T-helper 9 cell (primary cell): ENCODE measurements at regions not wholly inside any gene's neighbourhood (a gene's known extent, or its start where the extent isn't known, plus 50 kb on each side); places are given as distances from the start of the nearest gene placed in this dataset.

Source experiments
- DNase-seq: peaks from one replicate; pipeline ENCODE4 v3.0.0-alpha.2; 2020

DNA sequence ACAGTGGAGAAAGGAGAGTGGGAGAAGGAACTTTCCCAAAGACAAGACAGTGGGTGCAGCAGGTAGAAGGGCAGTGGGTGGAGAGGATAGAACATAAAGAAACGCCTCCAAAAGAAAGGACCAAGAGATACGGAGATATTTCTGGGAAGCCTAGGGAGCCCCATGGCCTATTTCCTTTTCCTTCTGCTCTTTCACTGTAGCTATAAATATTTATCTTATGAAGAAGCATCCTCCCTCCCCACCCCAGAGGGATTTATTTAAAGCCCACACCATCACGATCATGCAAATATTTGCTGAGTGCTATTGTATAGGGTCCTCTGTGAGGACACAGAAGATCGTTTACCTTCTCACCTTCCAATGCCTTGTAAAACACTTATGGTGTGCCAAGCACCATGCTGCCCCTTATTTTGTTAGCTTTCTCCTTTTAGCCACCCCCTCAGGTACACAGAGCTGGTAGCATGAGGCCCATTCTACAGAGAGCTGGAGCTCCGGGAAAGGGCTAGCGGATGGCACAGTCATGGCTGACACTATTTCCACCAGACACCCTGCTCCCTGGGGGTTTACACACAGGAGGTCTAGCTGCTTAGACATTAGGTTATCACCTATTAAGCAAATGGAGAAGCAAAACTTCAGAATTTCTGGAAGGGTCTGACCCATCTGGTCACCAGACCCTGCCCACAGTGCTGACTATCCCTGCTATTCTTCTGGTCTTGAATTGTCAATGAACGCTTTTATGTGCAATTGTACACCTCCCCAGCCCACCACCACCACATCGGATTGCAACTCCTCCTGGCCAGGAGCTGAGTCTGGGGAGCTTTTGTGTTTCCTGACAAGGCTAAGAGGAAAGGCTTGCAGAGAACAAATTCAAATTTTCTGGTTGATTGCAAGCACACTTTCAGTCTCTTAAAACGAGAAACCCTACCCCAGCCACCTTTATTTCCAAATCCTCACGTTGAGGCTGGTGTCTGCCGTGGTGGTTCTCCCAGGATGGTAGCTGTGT is 91.8 kb upstream of the KLF7 start:
- no peak for DNase-seq

DNA sequence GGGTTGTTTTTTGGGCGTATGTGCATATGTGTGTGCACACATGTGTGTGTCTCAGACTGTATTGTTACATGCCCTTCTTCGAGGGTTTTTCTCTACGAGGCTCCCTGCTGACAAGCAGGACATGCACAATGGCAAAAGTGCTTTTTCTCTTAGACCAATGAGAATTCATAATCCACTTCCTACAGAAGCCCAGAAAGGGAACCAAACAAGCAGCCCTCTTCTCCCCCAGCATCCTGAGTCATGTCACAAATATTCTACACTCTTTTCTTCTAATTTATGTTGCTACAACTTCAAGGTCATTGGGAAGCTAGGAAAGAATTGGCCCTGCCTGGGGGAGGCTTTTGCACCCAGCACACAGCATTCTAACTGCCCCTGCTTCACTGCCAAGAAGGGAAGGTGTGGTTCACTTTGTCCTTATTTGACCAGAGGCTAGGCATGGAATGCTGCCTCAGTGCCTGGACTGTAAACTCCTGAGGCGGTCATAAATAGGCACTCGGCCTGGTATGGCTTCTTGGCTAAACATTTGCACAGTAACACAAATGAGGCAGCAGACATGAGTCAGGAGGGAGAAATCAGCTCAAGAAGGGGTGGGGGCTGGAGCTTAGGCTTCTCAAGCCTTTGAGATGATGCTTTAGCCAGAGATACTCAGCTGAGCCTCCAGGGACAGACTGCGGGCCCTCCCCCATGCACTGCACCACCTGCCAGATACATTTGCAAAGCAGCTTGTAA is 92.7 kb upstream of the KLF7 start:
- no peak for DNase-seq

DNA sequence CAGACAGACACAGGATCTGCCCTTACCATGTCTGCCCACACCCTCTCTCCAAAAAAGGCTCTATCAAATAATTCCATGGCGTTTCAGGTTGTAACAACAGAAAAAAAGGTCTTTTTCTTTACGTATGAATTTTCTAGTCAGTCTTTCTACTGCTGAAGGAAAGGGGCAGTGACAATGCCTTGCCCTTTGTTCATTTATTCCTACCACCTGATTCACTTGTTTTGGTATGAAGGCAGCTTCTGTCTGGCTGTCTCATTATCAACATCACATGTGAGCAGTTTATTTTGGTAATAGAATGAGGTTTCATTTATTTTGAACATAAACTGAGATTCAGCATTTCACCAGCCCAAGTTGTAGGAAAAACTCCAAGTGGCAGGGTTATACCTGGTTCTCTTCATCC is 94.3 kb upstream of the KLF7 start:
- DNase-seq, result no peak

DNA sequence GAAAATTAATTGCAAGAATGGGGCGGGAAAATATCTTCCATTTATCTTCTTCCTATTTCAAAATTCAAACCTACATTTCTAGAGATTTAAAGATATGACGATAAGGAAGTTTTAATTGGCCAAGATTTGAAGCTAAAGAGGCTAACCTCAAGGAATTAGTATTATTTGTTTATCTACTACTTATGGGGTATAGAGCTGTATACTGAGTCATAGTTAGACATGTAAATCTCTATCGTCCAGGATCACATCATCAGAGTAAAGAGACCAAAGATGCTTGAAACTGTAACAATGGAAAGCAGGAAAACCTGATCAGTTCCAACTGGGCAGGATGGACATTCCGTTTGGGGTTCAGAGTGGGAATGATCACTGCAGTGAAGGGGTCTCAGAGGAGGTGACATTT is 95.2 kb upstream of the KLF7 start:
- DNase-seq, result no peak

DNA sequence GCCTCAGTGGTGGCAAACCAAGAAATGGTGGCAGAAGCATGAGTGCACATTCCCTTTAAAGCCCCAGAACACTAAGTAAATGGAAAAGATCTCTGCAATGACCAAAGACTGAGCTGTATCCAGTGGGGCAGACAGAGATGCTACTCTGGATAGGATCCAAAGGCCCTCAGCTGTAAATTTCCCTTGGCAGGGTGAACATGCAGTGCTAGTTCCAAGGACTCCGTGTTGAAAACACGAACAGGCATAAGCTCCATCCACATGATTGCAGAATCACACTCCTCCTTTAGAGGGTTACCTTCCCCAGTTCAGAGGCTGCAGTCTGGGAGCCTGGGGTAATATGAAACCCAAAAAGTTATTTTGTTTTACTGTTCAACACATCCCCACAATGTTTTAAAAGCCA is 98.6 kb upstream of the KLF7 start:
- no peak for DNase-seq

GRCh38 chr2:207265332-207265731 is 99.6 kb upstream of the KLF7 start:
- no peak for DNase-seq

DNA sequence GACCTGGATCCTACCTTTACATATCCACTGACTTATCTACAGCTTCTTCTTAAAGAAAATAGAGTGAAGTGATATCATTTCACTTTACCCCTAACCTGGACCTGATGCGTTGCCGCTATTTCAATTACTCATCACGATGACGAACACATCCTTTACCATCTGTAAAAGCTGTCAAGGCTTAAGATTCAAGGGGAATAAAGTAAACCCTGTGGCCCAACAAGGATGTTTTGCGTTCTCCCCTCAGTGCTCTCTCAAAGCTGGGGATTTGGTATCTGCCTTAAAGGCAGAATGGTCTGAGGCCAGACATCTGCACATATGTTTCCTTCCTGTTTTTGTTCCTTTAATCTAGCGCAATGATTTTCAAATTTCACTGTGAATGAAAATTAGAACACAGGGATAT is 100.1 kb upstream of the KLF7 start:
- no peak for DNase-seq

- no peak for DNase-seq
Measured at GRCh38 chr2:207266648-207267047, 100.9 kb upstream of the KLF7 start.

GRCh38 chr2:207269038-207269437 is 103.3 kb upstream of the KLF7 start:
- DNase-seq, result no peak

GRCh38 chr2:207274530-207275189 is 108.9 kb upstream of the KLF7 start:
- no peak for DNase-seq

GRCh38 chr2:207275779-207276178 is 110.0 kb upstream of the KLF7 start:
- no peak for DNase-seq

- no peak for DNase-seq
Measured at GRCh38 chr2:207276248-207276647, 110.5 kb upstream of the KLF7 start.

DNA sequence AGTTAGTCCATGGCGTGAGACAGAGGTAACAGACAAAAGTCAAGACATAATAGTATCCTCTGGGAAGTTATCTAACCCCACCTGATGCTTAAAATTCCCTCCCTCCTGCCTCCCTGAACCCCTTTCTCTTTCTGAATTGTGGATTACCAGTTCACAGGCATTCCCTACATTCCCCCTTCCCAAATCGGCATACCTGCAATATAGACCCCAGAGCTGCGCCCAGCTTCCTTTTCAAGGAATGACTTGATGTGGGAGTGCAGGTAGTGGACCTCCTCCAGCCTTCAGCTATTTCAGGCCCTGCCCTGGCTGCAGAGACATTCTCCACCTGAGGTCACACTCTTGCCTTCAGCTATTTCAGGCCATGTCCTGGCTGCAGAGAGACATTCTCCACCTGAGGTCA is 111.1 kb upstream of the KLF7 start:
- no peak for DNase-seq

DNA sequence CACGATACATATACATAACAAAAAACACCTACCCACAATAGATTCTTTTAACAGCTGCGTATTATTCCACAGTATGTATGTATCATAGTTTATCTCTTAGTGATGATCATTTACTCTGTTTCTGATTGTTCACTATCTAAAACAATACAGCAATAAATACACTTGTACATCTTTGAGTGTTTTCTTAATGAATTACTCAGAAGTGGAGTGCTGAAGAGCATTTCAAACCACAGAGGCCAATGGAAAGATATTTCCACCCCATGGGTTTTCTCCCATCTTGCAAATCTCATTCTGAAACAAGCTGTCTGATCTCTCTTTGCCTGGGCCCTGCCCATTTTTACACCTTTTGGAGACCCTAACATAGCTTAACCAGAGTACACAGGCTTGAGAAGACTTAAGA is 113.8 kb upstream of the KLF7 start:
- DNase-seq, result no peak

GRCh38 chr2:207281436-207281835 is 115.7 kb upstream of the KLF7 start:
- no peak for DNase-seq

DNA sequence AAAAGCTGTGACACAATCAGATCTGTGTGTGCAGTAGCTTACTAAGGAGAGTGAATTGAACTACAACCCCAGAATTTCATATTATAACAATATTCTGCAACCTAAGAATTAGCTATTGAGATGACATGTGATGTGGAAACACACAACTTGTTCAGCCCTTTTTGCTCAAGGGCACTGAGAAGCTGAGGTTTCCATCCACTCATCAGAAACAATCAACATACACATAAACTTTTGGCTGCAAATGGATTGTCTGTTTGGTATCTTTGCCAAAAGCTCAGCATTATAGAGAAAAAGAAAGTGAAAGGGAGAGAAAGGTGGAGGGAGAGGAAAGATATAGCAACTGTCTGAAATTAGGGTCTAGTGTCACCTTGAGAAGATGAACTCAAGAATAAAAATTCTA is 117.2 kb upstream of the KLF7 start:
- DNase-seq, result no peak

DNA sequence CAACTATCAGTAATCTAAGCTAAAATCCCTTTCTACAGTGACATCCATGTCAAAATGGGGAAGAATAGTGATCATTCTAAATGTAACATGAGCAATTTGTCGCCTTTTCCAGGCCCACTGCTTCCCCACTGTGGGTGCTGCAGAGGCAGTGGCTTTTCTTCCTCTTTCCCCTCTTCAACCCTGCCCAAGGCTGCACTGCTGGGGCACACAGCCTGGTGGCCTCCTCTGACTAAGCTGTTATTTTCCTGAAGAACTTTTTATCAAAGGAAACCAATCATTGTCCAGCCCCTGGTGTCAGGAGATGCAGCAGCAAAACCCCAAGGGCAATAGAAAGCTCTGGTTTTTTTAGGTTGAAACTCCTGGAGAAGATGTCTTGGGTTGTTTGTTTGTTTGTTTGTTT is 117.6 kb upstream of the KLF7 start:
- DNase-seq, result no peak

GRCh38 chr2:207284556-207285472 is 119.1 kb upstream of the KLF7 start:
- no peak for DNase-seq

- DNase-seq, result no peak
Measured at GRCh38 chr2:207285473-207285815, 119.7 kb upstream of the KLF7 start.

- DNase-seq, result no peak
Measured at GRCh38 chr2:207286106-207286505, 120.4 kb upstream of the KLF7 start.

GRCh38 chr2:207288628-207289027 is 122.9 kb upstream of the KLF7 start:
- no peak for DNase-seq

GRCh38 chr2:207289295-207290018 is 123.7 kb upstream of the KLF7 start:
- no peak for DNase-seq
